AG09309 (cell line): ENCODE measurements at regions not wholly inside any gene's neighbourhood (a gene's known extent, or its start where the extent isn't known, plus 50 kb on each side); places are given as distances from the start of the nearest gene placed in this dataset.

ENCODE experiments used
- DNase-seq: peaks from one replicate; pipeline ENCODE4 v3.0.0-alpha.2; 2010; ENCODE audit warnings: low read depth
- H3K4me3 ChIP-seq: 2 replicates; pipeline ENCODE4 v1.5.1; 2011; ENCODE audit warnings: mild to moderate bottlenecking, low read depth, low read length, moderate library complexity; ENCODE audit not compliant: control insufficient read depth
- CTCF ChIP-seq: IDR thresholded peaks from 2 replicates; pipeline ENCODE4 v1.5.1; 2011; ENCODE audit warnings: mild to moderate bottlenecking, low read depth, low read length, inconsistent platforms; ENCODE audit not compliant: insufficient read depth, control insufficient read depth; ENCODE audit errors: missing control alignments

- DNase-seq: peak; percentile 98
- no peak overlapping the region for H3K4me3 ChIP-seq
- TF ChIP-seq CTCF: no peak
Observed at GRCh38 chr12:28130625-28131598, 59.3 kb upstream of the CCDC91 start.

- TF ChIP-seq CTCF: no peak
- H3K4me3 ChIP-seq: no peak overlapping the region
- DNase-seq: no peak
Observed at GRCh38 chr12:28132398-28132797, 57.9 kb upstream of the CCDC91 start.

- no peak for DNase-seq
- no peak for TF ChIP-seq CTCF
- no peak overlapping the region for H3K4me3 ChIP-seq
Observed at GRCh38 chr12:28135801-28136439, 54.3 kb upstream of the CCDC91 start.

- DNase-seq: no peak
- no peak overlapping the region for H3K4me3 ChIP-seq
- no peak for TF ChIP-seq CTCF
Observed at GRCh38 chr12:28137414-28137813, 52.8 kb upstream of the CCDC91 start.

- no peak overlapping the region for H3K4me3 ChIP-seq
- no peak for DNase-seq
- TF ChIP-seq CTCF: no peak
Observed at GRCh38 chr12:28140404-28140803, 49.9 kb upstream of the CCDC91 start.
